Ovary (tissue), 3 donors: ENCODE measurements at regions not wholly inside any gene's neighbourhood (a gene's known extent, or its start where the extent isn't known, plus 50 kb on each side); places are given as distances from the start of the nearest gene placed in this dataset.

Experiments used
- CTCF ChIP-seq, 3 donors: fragments of 450-650 bp in 2 of 3; fragments of 200-600 bp in 1 of 3; IDR thresholded peaks; one replicate each; pipeline versions ENCODE4 v1.5.1 to v1.8.0; 2016 to 2022; ENCODE audit warnings: antibody characterized with exemption in 3 of 3, mild to moderate bottlenecking in 1 of 3
- POLR2A ChIP-seq: fragments of 450-650 bp; IDR thresholded peaks from one replicate; pipeline ENCODE4 v1.6.1; 2017; ENCODE audit warnings: antibody characterized with exemption, mild to moderate bottlenecking, moderate library complexity
- donor health status: DM: no; HTN: no; CAD: no.

DNA sequence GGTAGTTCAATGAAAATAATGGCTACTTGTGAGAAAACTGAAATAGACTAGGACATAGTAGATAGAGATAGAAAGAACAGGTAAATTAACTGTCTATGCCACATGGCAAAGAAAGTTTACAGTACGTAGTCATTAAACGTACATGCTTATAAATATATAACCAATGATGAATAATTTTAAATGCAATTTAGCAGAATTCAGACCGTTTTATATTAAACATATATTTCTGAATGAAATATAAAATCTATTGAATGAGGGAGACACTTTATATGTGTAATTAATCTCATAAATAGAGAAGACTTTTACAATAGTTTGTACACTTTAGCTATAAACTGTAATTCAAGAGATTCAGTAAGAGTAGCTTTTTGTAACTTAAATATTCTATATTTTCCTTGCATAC is 124.4 kb upstream of the VPREB1 start:
- TF ChIP-seq POLR2A = no peak
- no peak for TF ChIP-seq CTCF (IDR thresholded peaks at IDR 0.05)
